Keratinocyte (primary cell): ENCODE measurements at regions not wholly inside any gene's neighbourhood (a gene's known extent, or its start where the extent isn't known, plus 50 kb on each side); places are given as distances from the start of the nearest gene placed in this dataset.

ENCODE experiments used
- DNase-seq: peaks from one replicate; pipeline ENCODE4 v3.0.0-alpha.2; 2011; ENCODE audit warnings: low read depth, missing footprints, low spot score
- FAIRE-seq: peaks from 2 replicates; lab custom pipeline; 2011; peaks lifted over from hg19 to GRCh38; lab: Jason Lieb, UNC
- H2AFZ ChIP-seq: 2 replicates; pipeline ENCODE4 v1.6.0; 2012; ENCODE audit warnings: low read length, control low read depth, inconsistent platforms; ENCODE audit not compliant: control insufficient read depth
- H3K27ac ChIP-seq: 2 replicates; pipeline ENCODE4 v1.5.1; 2011; ENCODE audit warnings: low read length; ENCODE audit not compliant: control insufficient read depth, insufficient read depth
- H3K27me3 ChIP-seq: 3 replicates; pipeline ENCODE4 v1.6.0; 2011; ENCODE audit warnings: low read length; ENCODE audit not compliant: control insufficient read depth, insufficient read depth; ENCODE audit errors: extremely low read depth
- H3K36me3 ChIP-seq, 2 experiments: 2 replicates in 1 of 2; 3 replicates in 1 of 2; pipeline ENCODE4 v1.5.1; 2011; ENCODE audit warnings: low read length in 2 of 2, mild to moderate bottlenecking in 1 of 2; ENCODE audit not compliant: control insufficient read depth in 2 of 2, insufficient read depth in 2 of 2; ENCODE audit errors: extremely low read depth in 1 of 2
- H3K4me1 ChIP-seq: 3 replicates; pipeline ENCODE4 v1.5.1; 2011; ENCODE audit warnings: low read length; ENCODE audit not compliant: control insufficient read depth, insufficient read depth; ENCODE audit errors: extremely low read depth
- H3K4me2 ChIP-seq: 3 replicates; pipeline ENCODE4 v1.6.0; 2011; ENCODE audit warnings: low read depth, low read length; ENCODE audit not compliant: control insufficient read depth, insufficient read depth; ENCODE audit errors: extremely low read depth
- H3K4me3 ChIP-seq, 3 experiments: fragments of 200-600 bp in 1 of 3; sonication (generic) in 1 of 3; 2 replicates in 2 of 3; 3 replicates in 1 of 3; pipeline ENCODE4 v1.5.1; 2011 to 2016; ENCODE audit warnings: low read length in 3 of 3, mild to moderate bottlenecking in 3 of 3, control low read depth in 2 of 3, inconsistent platforms in 1 of 3, low read depth in 1 of 3, mixed read lengths in 1 of 3, mixed run types in 1 of 3, moderate library complexity in 1 of 3; ENCODE audit not compliant: control insufficient read depth in 2 of 3, insufficient read depth in 2 of 3; ENCODE audit errors: extremely low read depth in 1 of 3
- H3K79me2 ChIP-seq: 2 replicates; pipeline ENCODE4 v1.6.0; 2012; ENCODE audit warnings: low read length; ENCODE audit not compliant: control insufficient read depth, insufficient read depth
- H3K9ac ChIP-seq: 3 replicates; pipeline ENCODE4 v1.6.0; 2011; ENCODE audit warnings: low read length; ENCODE audit not compliant: control insufficient read depth, insufficient read depth; ENCODE audit errors: extremely low read depth
- H3K9me1 ChIP-seq: 3 replicates; pipeline ENCODE4 v1.6.0; 2011; ENCODE audit warnings: low read length; ENCODE audit not compliant: control insufficient read depth, insufficient read depth; ENCODE audit errors: extremely low read depth
- H3K9me3 ChIP-seq: 2 replicates; pipeline ENCODE4 v1.5.1; 2012; ENCODE audit warnings: low read depth, low read length; ENCODE audit not compliant: control insufficient read depth
- H4K20me1 ChIP-seq: 3 replicates; pipeline ENCODE4 v1.6.0; 2011; ENCODE audit warnings: low read length; ENCODE audit not compliant: control insufficient read depth, insufficient read depth; ENCODE audit errors: extremely low read depth
- EZH2 ChIP-seq: IDR thresholded peaks from one replicate; pipeline ENCODE4 v1.6.1; 2012; ENCODE audit warnings: inconsistent platforms, mild to moderate bottlenecking, low read length, moderate library complexity
- dilution Hi-C: fragments of 300-500 bp; cut with MboI; formaldehyde crosslinking; loops from one replicate; pipeline ENCODE4 v1.7.0; 2020; ENCODE audit warnings: low sequenced_read_pairs; ENCODE audit not compliant: extremely low pct_ligation_motif_present
- TF ChIP-seq, protein P1 (sequence below), 3 experiments: IDR thresholded peaks in 1 of 3; conservative IDR thresholded peaks in 1 of 3; optimal IDR thresholded peaks in 1 of 3; 2 replicates in 2 of 3; 3 replicates in 1 of 3; pipeline versions ENCODE3 to v1.5.1; 2011; ENCODE audit warnings: low read length in 3 of 3, mild to moderate bottlenecking in 3 of 3, moderate library complexity in 2 of 3, control low read depth in 1 of 3, inconsistent platforms in 1 of 3; ENCODE audit not compliant: insufficient read depth in 2 of 3; ENCODE audit errors: extremely low read depth in 1 of 3

DNA sequence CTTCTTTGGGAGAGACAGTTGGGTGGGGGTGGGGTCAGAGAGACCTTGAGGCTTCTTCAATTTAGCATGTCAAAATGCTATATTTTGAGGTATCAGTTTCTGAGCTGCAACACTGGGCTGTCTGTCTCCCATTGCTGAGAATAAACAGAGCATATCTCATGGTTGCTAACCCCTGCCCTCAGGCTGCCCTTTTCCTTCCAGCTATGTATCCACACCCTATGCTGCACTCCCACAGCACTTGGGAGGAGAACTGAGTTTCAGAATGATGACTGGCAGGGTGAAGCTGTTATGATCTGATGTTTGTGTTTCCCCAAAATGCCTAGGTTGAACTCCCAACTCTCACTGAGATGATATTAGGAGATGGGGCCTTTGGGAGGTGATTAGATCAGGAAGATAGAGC, 794.0 kb downstream of the RNF144A start:
- Histone ChIP-seq H3K4me2 (no peak overlapping the region), H3K27ac (no peak overlapping the region), H3K4me3 (no peak overlapping the region), H3K4me1 (peaks cover 30% of the 10 kb centered on the region), H2AFZ (no peak overlapping the region), H3K27me3 (no peaks in the 10 kb centered on the region), H3K79me2 (no peaks in the 10 kb centered on the region), H3K9ac (no peak overlapping the region), H3K36me3 (no peaks in the 10 kb centered on the region), H3K9me1 (no peaks in the 10 kb centered on the region), H4K20me1 (no peaks in the 10 kb centered on the region), H3K9me3 (no peaks in the 10 kb centered on the region)
- DNase-seq (no peak), FAIRE-seq (no peak)
- TF ChIP-seq, protein P1, sequence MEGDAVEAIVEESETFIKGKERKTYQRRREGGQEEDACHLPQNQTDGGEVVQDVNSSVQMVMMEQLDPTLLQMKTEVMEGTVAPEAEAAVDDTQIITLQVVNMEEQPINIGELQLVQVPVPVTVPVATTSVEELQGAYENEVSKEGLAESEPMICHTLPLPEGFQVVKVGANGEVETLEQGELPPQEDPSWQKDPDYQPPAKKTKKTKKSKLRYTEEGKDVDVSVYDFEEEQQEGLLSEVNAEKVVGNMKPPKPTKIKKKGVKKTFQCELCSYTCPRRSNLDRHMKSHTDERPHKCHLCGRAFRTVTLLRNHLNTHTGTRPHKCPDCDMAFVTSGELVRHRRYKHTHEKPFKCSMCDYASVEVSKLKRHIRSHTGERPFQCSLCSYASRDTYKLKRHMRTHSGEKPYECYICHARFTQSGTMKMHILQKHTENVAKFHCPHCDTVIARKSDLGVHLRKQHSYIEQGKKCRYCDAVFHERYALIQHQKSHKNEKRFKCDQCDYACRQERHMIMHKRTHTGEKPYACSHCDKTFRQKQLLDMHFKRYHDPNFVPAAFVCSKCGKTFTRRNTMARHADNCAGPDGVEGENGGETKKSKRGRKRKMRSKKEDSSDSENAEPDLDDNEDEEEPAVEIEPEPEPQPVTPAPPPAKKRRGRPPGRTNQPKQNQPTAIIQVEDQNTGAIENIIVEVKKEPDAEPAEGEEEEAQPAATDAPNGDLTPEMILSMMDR (optimal IDR thresholded peaks at IDR 0.05 in 1 of 3, IDR thresholded peaks at IDR 0.05 in 1 of 3, conservative IDR thresholded peaks at IDR 0.05 in 1 of 3; ENCODE audit: extremely low read depth in 1 of 3, insufficient read depth in 2 of 3, low read length in 3 of 3), result no peak
- no peak for TF ChIP-seq EZH2
- dilution Hi-C loops, result no loop called here

DNA sequence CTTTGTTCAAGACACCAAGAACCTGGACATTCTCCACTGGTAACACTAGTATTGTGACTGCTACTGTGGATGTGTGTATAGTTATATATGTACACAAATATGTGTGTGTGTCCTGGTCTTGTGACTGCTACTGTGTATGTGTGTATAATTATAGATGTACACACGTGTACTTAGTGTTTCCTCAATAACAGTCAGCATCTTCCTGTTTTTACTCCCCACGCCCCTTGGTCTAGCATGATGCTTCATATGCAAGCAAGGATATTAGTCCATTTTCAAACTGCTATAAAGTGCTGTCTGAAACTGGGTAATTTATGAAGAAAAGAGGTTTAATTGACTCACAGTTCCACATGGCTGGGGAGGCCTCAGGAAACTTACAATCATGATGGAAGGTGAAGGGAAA, 802.7 kb downstream of the RNF144A start:
- no peaks in the 10 kb centered on the region for H3K79me2 ChIP-seq
- H3K9me3 ChIP-seq, result no peaks in the 10 kb centered on the region
- H3K36me3 ChIP-seq, result no peaks in the 10 kb centered on the region
- H3K9ac ChIP-seq, result no peak overlapping the region
- H3K4me3 ChIP-seq, result no peak overlapping the region
- no peak overlapping the region for H3K4me2 ChIP-seq
- no peak overlapping the region for H2AFZ ChIP-seq
- no peak for DNase-seq
- no peaks in the 10 kb centered on the region for H4K20me1 ChIP-seq
- H3K9me1 ChIP-seq, result no peaks in the 10 kb centered on the region
- no peaks in the 10 kb centered on the region for H3K27me3 ChIP-seq
- no peaks in the 10 kb centered on the region for H3K4me1 ChIP-seq
- no peak for FAIRE-seq
- TF ChIP-seq, protein P1 (optimal IDR thresholded peaks at IDR 0.05 in 1 of 3, IDR thresholded peaks at IDR 0.05 in 1 of 3, conservative IDR thresholded peaks at IDR 0.05 in 1 of 3; ENCODE audit: extremely low read depth in 1 of 3, insufficient read depth in 2 of 3, low read length in 3 of 3), result no peak
- TF ChIP-seq EZH2, result no peak
- dilution Hi-C loops, result no loop called here
- H3K27ac ChIP-seq, result no peak overlapping the region
